GM18505 (cell line): ENCODE measurements at regions not wholly inside any gene's neighbourhood (a gene's known extent, or its start where the extent isn't known, plus 50 kb on each side); places are given as distances from the start of the nearest gene placed in this dataset.

Experiments
- ATAC-seq: cut with Tn5 transposase; IDR thresholded peaks from one replicate; pipeline ENCODE4 v1.9.1; 2021; ENCODE audit not compliant: unreplicated experiment
- POLR2A ChIP-seq: IDR thresholded peaks from 4 replicates; pipeline ENCODE4 v1.6.1; 2011; ENCODE audit warnings: borderline replicate concordance; ENCODE audit not compliant: insufficient read depth, insufficient read length; ENCODE audit errors: extremely low read depth

GRCh38 chr2:18833941-18834340 lies 244.6 kb upstream of the NT5C1B start:
- TF ChIP-seq POLR2A, result no peak
- no peak for ATAC-seq

- no peak for TF ChIP-seq POLR2A
- no peak for ATAC-seq
These were observed 242.6 kb upstream of the NT5C1B start for GRCh38 chr2:18831916-18832510.

GRCh38 chr2:18830962-18831361 lies 241.6 kb upstream of the NT5C1B start:
- ATAC-seq, result no peak
- no peak for TF ChIP-seq POLR2A

- no peak for ATAC-seq
- TF ChIP-seq POLR2A, result no peak
These were observed 240.6 kb upstream of the NT5C1B start for GRCh38 chr2:18829976-18830375.

GRCh38 chr2:18829251-18829902 lies 240.0 kb upstream of the NT5C1B start:
- no peak for TF ChIP-seq POLR2A
- ATAC-seq, result no peak

GRCh38 chr2:18828296-18828695 lies 238.9 kb upstream of the NT5C1B start:
- TF ChIP-seq POLR2A, result no peak

GRCh38 chr2:18825838-18826237 lies 236.5 kb upstream of the NT5C1B start:
- ATAC-seq, result no peak
- TF ChIP-seq POLR2A, result no peak

More at GRCh38 chr2:18828296-18828695, 238.9 kb upstream of the NT5C1B start:
- no peak for ATAC-seq

GRCh38 chr2:18824915-18825314 lies 235.5 kb upstream of the NT5C1B start:
- ATAC-seq, result no peak
- TF ChIP-seq POLR2A, result no peak

GRCh38 chr2:18824325-18824790 lies 235.0 kb upstream of the NT5C1B start:
- no peak for ATAC-seq
- TF ChIP-seq POLR2A, result no peak

- no peak for ATAC-seq
- no peak for TF ChIP-seq POLR2A
These were observed 232.1 kb upstream of the NT5C1B start for GRCh38 chr2:18821431-18821830.

- no peak for ATAC-seq
- TF ChIP-seq POLR2A, result no peak
These were observed 231.6 kb upstream of the NT5C1B start for GRCh38 chr2:18820966-18821365.

GRCh38 chr2:18819566-18819965 lies 230.2 kb upstream of the NT5C1B start:
- TF ChIP-seq POLR2A, result no peak

GRCh38 chr2:18814387-18814786 lies 225.0 kb upstream of the NT5C1B start:
- no peak for TF ChIP-seq POLR2A
- ATAC-seq, result no peak

More at GRCh38 chr2:18819566-18819965, 230.2 kb upstream of the NT5C1B start:
- ATAC-seq, result no peak

- no peak for TF ChIP-seq POLR2A
- no peak for ATAC-seq
These were observed 215.2 kb upstream of the NT5C1B start for GRCh38 chr2:18804536-18804935.
